Adrenal gland (tissue), 9 donors: ENCODE measurements at regions not wholly inside any gene's neighbourhood (a gene's known extent, or its start where the extent isn't known, plus 50 kb on each side); places are given as distances from the start of the nearest gene placed in this dataset.

ENCODE experiments used
- DNase-seq, 7 donors: peaks; one replicate each; pipeline ENCODE4 v3.0.0-alpha.2; 2019 to 2020
- H3K27ac ChIP-seq, 5 donors: fragments of 200-600 bp; sonication (generic) in 4 of 5; 1 replicate in 3 of 5; 2 replicates in 2 of 5; pipeline versions ENCODE4 v1.5.1 to v1.8.0; 2016 to 2020; ENCODE audit warnings: mild to moderate bottlenecking in 1 of 5
- H3K27me3 ChIP-seq: fragments of 200-600 bp; 2 replicates; pipeline ENCODE4 v1.8.0; 2021
- H3K36me3 ChIP-seq, 2 donors: fragments of 200-600 bp; replicated peaks in 1 of 2; 1 replicate in 1 of 2; 2 replicates in 1 of 2; pipeline versions ENCODE4 v1.5.1 to v1.8.0; 2018 to 2022
- H3K4me1 ChIP-seq, 2 donors: fragments of 200-600 bp; replicated peaks in 1 of 2; 1 replicate in 1 of 2; 2 replicates in 1 of 2; pipeline versions ENCODE4 v1.5.1 to v1.8.0; 2018 to 2021
- H3K4me3 ChIP-seq, 4 donors: fragments of 200-600 bp; sonication (generic) in 3 of 4; one replicate each; pipeline ENCODE4 v1.5.1; 2016 to 2018
- H3K9me3 ChIP-seq, 3 donors: fragments of 200-600 bp; sonication (generic) in 1 of 3; replicated peaks in 1 of 3; 1 replicate in 2 of 3; 2 replicates in 1 of 3; pipeline versions ENCODE4 v1.5.1 to v1.8.0; 2016 to 2021
- CTCF ChIP-seq, 6 experiments: fragments of 450-650 bp in 4 of 6; fragments of 200-600 bp in 2 of 6; sonication (generic) in 1 of 6; IDR thresholded peaks; 1 replicate in 5 of 6; 2 replicates in 1 of 6; pipeline versions ENCODE4 v1.5.1 to v1.8.0; 2016 to 2021; ENCODE audit warnings: antibody characterized with exemption in 6 of 6, mild to moderate bottlenecking in 2 of 6, moderate library complexity in 1 of 6
- POLR2A ChIP-seq, 2 donors: fragments of 450-650 bp; IDR thresholded peaks; one replicate each; pipeline ENCODE4 v1.6.1; 2017; ENCODE audit warnings: antibody characterized with exemption in 2 of 2, mild to moderate bottlenecking in 2 of 2, moderate library complexity in 1 of 2
- WGBS, 4 donors: extraction: QIAGEN DNeasy Blood & Tissue Kit in 2 of 4; methylation state at CpG; one replicate each; pipeline versions ENCODE4 v1.1.5 to v1.1.7; 2013 to 2017; 5-methylcytosine and 5-hydroxymethylcytosine counted together
- intact Hi-C, 2 donors: fragments of 100-400 bp; cut with DNase I; formaldehyde crosslinking; loops; one replicate each; pipeline versions ENCODE4 v1.14.1 to v1.15.0; 2022 to 2023
- donor health status: healthy with polysubstance abuse.
- donor health status: Bipolar disorder and iron deficiency.
- donor health status: DM: yes; HTN: yes; CAD: no.
- donor health status: DM: no; HTN: no; CAD: no.
- donor health status: DM: no; HTN: no; CAD: no.

DNA sequence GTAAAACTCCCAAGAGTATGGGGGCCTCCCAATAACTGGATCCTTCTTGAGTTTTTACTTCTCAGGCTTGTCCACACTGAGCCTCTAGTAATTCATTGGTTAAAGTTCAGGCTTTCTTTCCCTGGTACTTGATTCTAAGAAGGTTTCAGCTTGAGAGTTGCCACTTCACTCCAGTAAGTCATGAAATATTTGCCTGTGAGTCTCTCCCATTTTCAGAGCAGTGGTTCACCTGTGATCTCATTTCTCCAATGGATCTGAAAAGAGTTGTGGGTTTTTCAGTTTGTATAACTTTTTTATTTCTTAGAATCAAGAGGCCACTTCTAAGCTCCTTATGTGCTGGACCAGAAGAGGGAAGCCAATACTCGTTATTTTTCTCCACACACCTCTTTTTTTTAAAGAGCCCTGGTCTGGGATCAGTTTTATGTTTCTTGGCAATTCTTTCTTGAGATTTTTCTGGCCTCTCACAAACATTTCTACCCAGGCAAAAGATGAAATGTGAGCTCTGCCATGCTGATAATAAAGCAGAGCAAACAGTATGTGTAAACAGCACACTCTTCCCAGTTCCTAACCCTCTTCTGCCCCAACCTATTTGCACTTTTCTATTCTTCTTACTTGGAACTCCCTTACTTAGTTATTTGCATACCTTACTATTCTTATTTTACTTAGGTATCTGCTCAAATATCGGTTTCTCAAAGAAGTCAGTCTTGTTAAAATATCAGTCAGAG lies 983.4 kb downstream of the CCSER2 start:
- H3K4me3 ChIP-seq, result no peak overlapping the region
- no peaks in the 10 kb centered on the region for H3K4me1 ChIP-seq
- no peaks in the 10 kb centered on the region for H3K36me3 ChIP-seq
- intact Hi-C loops, result no loop called here
- H3K9me3 ChIP-seq, result no peaks in the 10 kb centered on the region
- TF ChIP-seq CTCF (IDR thresholded peaks at IDR 0.05) (no peak), POLR2A (IDR thresholded peaks at IDR 0.05) (no peak)
- WGBS, 4 donors, result 65 to 81% (median 76%) methylated on average over 2 of the region's 2 CpGs
- no peaks in the 10 kb centered on the region for H3K27me3 ChIP-seq
- no peak overlapping the region for H3K27ac ChIP-seq
- no peak for DNase-seq

DNA sequence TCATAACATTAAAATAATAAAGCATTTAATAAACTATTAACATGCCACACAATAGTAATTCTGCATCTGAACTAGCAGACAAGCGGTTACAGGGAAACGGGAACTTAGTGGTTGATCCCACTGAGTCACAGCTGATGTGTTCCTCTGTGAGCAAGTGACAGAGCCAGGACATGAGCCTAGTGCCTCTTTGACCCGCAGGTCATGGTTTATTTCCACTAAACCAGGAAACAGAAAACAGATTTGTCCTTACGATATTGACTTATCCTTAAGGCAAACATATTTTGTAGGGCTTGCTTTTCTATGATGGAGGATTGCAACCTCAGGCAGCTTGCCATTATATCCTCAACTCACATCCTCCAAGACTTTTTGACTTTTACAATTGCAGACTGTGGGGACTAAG lies 987.3 kb downstream of the CCSER2 start:
- DNase-seq, result no peak
- WGBS, 4 donors, result 71 to 87% (median 82%) methylated on average over 4 of the region's 4 CpGs
- H3K27me3 ChIP-seq, result no peaks in the 10 kb centered on the region

DNA sequence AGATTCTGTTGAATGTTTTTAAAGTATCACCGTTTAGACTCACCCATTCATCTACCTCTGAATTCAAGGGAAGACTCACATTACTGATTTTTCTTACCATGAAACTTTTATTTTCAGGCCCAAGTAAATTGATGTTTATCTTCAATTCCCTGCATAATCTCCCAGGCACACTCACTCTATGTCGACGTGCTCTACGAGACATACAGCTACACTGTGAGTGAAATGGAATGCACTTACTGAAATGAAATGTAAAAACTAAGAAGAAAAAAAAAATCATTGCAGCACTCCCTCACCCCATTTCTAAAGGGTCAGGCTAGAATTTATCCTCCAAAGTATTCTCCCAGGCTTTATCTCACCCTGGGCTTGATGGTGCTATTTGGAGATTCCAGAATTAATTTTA lies 987.9 kb downstream of the CCSER2 start:
- no peak for TF ChIP-seq CTCF (IDR thresholded peaks at IDR 0.05)
- TF ChIP-seq POLR2A (IDR thresholded peaks at IDR 0.05), result no peak
- intact Hi-C loops, result no loop called here
- Histone ChIP-seq H3K27ac (no peak overlapping the region), H3K9me3 (no peaks in the 10 kb centered on the region), H3K4me1 (no peaks in the 10 kb centered on the region), H3K27me3 (no peaks in the 10 kb centered on the region), H3K36me3 (no peaks in the 10 kb centered on the region), H3K4me3 (no peak overlapping the region)
- no peak for DNase-seq
- 78 to 85% (median 83%) methylated on average over 4 of the region's 4 CpGs for WGBS, 4 donors

More for the DNA sequence above, 987.3 kb downstream of the CCSER2 start:
- H3K27ac ChIP-seq, result no peak overlapping the region
- H3K9me3 ChIP-seq, result no peaks in the 10 kb centered on the region
- no peaks in the 10 kb centered on the region for H3K36me3 ChIP-seq
- no peaks in the 10 kb centered on the region for H3K4me1 ChIP-seq
- intact Hi-C loops, result no loop called here
- no peak overlapping the region for H3K4me3 ChIP-seq
- TF ChIP-seq CTCF (IDR thresholded peaks at IDR 0.05) (no peak), POLR2A (IDR thresholded peaks at IDR 0.05) (no peak)

DNA sequence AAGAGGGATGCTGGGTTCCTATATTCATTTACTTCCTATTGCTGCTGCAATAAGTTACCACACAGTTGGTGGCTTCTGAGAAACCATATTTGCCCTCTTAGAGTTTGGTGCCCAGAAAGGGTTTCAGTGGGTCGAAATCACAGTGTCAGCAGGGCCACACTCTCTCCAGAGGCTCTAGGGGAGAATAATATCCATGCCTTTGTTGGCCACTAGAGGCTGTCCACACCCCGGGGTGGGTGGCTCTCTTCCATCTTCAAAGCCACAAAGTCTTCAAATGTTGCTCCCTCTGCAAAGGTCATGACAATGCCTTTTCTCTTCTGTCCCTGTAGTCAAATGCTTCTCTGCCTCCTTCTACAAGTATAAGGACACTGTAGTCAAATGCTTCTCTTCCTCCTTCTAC lies 989.4 kb downstream of the CCSER2 start:
- TF ChIP-seq POLR2A (IDR thresholded peaks at IDR 0.05) (no peak), CTCF (IDR thresholded peaks at IDR 0.05) (no peak)
- Histone ChIP-seq H3K4me1 (no peaks in the 10 kb centered on the region), H3K27ac (no peak overlapping the region), H3K9me3 (no peaks in the 10 kb centered on the region), H3K36me3 (no peaks in the 10 kb centered on the region), H3K4me3 (no peak overlapping the region), H3K27me3 (no peaks in the 10 kb centered on the region)
- WGBS, 4 donors, result 64 to 92% (median 81%) methylated on average over 2 of the region's 2 CpGs
- DNase-seq, result no peak
- intact Hi-C loops, result no loop called here
